Lower leg skin (tissue), 4 donors: ENCODE measurements at regions not wholly inside any gene's neighbourhood (a gene's known extent, or its start where the extent isn't known, plus 50 kb on each side); places are given as distances from the start of the nearest gene placed in this dataset.
"Not testable (repeated sequence)": the region's sequence is repeated elsewhere in the genome, so short reads cannot be mapped to it uniquely, and the experiment has no call there.

Experiments used
- DNase-seq, 2 donors: peaks; one replicate each; pipeline ENCODE4 v3.0.0-alpha.2; 2019; ENCODE audit warnings: low spot score in 2 of 2
- H3K4me3 ChIP-seq: fragments of 200-600 bp; sonication (generic); 2 replicates; pipeline ENCODE4 v1.5.1; 2017; ENCODE audit warnings: mild to moderate bottlenecking, low read depth; ENCODE audit not compliant: poor library complexity, severe bottlenecking
- POLR2A ChIP-seq, 2 donors: fragments of 450-650 bp; IDR thresholded peaks; one replicate each; pipeline ENCODE4 v1.6.1; 2016 to 2017; ENCODE audit warnings: antibody characterized with exemption in 2 of 2, mild to moderate bottlenecking in 1 of 2, moderate library complexity in 1 of 2
- WGBS, 2 donors: methylation state at CpG; one replicate each; pipeline ENCODE4 v1.1.5; 2018; 5-methylcytosine and 5-hydroxymethylcytosine counted together
- intact Hi-C: fragments of 100-400 bp; cut with DNase I; formaldehyde crosslinking; loops from one replicate; pipeline ENCODE4 v1.15.0; 2023; ENCODE audit warnings: low total_unique reads
- TF ChIP-seq, protein P1 (sequence below), 3 donors: fragments of 450-650 bp; IDR thresholded peaks; one replicate each; pipeline ENCODE4 v1.5.1; 2016; ENCODE audit warnings: antibody characterized with exemption in 3 of 3, mild to moderate bottlenecking in 3 of 3, moderate library complexity in 2 of 3

DNA sequence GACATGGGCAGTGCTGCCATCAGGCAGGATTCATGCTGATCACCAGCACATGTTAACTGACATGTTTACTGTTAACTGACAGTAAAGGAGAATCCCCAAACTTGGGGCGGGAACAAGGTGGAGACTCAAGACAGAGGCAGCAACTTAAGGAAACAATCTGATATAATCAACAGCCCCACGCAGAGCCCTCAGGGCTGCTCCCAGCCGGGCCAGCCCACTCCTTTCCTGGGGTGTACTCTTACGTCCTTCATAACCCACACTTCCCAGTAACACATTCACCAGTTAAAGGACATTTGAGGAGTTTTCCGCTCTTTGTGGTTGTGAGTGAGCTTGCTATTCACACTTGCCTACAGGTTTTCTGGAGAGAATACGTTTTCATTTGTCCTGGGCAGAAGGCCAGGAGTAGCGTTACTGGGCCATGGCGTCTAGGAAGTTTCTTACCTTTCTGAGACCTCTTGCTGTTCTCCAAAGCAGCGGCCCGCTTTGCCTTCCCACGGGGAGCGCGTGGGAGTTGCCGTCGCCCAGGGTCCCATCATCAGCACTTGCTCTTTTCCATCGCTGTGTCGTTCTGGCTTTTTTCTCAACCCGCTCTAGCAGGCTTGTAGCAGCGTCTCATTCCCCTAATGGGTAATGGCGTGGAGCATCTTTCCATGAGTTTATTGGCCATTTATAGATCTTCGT, 56.4 kb downstream of the FOXF2 start:
- no peak overlapping the region for H3K4me3 ChIP-seq
- DNase-seq = peak in 1 of 2 donors; percentile 45
- intact Hi-C loops = no loop called here
- WGBS, 2 donors = 75 to 77% methylated on average over 21 of the region's 21 CpGs
- TF ChIP-seq, protein P1, sequence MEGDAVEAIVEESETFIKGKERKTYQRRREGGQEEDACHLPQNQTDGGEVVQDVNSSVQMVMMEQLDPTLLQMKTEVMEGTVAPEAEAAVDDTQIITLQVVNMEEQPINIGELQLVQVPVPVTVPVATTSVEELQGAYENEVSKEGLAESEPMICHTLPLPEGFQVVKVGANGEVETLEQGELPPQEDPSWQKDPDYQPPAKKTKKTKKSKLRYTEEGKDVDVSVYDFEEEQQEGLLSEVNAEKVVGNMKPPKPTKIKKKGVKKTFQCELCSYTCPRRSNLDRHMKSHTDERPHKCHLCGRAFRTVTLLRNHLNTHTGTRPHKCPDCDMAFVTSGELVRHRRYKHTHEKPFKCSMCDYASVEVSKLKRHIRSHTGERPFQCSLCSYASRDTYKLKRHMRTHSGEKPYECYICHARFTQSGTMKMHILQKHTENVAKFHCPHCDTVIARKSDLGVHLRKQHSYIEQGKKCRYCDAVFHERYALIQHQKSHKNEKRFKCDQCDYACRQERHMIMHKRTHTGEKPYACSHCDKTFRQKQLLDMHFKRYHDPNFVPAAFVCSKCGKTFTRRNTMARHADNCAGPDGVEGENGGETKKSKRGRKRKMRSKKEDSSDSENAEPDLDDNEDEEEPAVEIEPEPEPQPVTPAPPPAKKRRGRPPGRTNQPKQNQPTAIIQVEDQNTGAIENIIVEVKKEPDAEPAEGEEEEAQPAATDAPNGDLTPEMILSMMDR (IDR thresholded peaks at IDR 0.05) = no peak

DNA sequence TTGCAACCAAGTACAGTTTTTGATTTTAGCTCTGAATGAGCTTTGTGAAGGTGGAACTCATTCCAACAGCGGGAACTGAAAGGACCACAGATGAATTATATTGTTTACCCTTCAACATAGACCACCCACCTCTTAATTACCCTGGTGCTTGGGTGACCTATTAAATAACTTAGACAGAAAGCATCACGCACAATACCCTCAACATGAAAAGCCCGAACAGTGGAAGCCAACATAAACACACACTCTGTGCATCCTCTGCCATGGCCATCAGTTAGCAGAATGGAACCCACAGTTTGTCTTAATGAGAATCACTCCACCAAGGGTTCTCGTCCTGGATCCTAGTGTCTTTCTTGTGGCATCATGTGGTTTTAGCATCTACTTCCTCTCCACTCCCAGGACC, 60.5 kb downstream of the FOXF2 start:
- no peak overlapping the region for H3K4me3 ChIP-seq
- 83 to 90% methylated on average over 4 of the region's 4 CpGs for WGBS, 2 donors
- DNase-seq = no peak
- TF ChIP-seq, protein P1 (IDR thresholded peaks at IDR 0.05) = no peak
- no peak for TF ChIP-seq POLR2A (IDR thresholded peaks at IDR 0.05)
- intact Hi-C loops = no loop called here

DNA sequence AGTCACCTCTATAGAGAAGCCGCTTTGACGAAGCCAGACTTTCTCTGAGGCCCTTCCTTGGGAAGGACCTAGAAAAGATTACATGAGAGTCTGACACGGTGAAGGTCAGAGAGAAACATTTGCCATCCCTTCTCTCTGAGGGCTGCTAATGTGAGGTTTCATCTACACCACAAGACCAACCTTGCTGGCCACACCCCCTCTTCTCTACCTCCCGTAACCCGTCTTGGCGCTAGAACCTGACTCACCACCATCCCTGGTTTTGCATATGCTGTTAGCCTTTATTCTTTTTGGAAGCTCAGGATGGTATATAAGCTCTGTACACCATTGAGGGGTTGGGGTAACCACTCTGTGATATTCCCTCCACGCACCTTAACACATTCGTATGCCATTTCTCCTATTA, 63.6 kb downstream of the FOXF2 start:
- 89 to 96% methylated on average over 8 of the region's 8 CpGs for WGBS, 2 donors
- no peak overlapping the region for H3K4me3 ChIP-seq
- TF ChIP-seq, protein P1 (IDR thresholded peaks at IDR 0.05) = no peak
- no peak for TF ChIP-seq POLR2A (IDR thresholded peaks at IDR 0.05)
- DNase-seq = no peak
- intact Hi-C loops = no loop called here

DNA sequence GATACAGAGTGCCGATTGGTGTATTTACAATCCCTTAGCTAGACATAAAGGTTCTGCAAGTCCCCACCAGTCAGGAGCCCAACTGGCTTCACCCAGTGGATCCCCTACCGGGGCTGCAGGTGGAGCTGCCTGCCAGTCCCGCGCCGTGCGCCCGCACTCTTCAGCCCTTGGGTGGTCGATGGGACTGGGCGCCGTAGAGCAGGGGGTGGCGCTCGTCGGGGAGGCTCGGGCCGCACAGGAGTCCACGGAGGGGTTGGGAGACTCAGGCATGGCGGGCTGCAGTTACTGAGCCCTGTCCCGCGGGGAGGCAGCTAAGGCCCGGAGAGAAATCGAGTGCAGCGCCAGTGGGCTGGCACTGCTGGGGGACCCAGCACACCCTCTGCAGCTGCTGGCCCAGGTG, 67.4 kb downstream of the FOXF2 start:
- DNase-seq, intact Hi-C loops: not testable (repeated sequence)
- 96 to 98% methylated on average over 20 to 22 of the region's 22 CpGs for WGBS, 2 donors

DNA sequence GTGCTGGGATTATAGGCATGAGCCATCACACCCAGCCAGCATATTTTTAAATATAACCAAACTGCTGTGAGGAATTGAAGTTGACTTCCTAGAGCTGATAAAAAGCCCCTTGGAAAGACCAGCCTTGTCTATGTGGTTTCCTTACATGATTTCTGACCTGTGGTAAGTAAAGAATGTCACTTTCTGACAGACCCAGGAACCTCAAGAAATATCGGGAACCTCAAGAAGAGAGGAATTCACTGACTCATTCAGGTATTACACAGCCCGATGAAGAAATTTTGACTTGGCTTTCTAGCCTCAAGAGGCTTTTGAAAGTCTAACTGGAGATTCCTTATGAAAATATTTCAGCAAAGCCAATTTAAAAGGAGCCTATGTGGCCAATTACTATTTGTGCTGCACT, 71.8 kb downstream of the FOXF2 start:
- H3K4me3 ChIP-seq = no peak overlapping the region
- intact Hi-C loops = no loop called here
- no peak for DNase-seq
- TF ChIP-seq, protein P1 (IDR thresholded peaks at IDR 0.05) = no peak
- TF ChIP-seq POLR2A (IDR thresholded peaks at IDR 0.05) = no peak
- 78 to 86% methylated on average over 2 of the region's 2 CpGs for WGBS, 2 donors

More for the DNA sequence above, 67.4 kb downstream of the FOXF2 start:
- not testable (repeated sequence) for H3K4me3 ChIP-seq

DNA sequence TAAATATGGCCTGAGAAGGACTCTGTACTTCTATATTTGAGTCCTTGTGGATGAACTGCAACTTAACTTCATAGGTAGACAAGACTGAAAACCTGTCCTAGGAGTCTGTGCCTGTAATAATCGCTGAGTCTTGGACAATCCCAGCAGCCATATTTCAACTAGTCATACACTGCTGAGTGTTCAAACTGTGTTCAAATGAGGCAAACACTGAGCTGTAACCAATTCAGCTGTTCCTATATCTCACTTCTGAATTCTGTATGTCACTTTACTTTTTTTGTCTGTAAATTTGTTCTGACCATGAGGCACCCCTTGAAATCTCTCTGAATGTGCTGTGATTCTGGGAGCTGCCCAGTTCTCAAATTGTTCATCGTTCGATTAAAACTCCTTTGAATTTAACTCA, 72.4 kb downstream of the FOXF2 start:
- no peak overlapping the region for H3K4me3 ChIP-seq
- TF ChIP-seq POLR2A (IDR thresholded peaks at IDR 0.05) = no peak
- TF ChIP-seq, protein P1 (IDR thresholded peaks at IDR 0.05) = no peak
- intact Hi-C loops = no loop called here
- WGBS, 2 donors = 64 to 95% methylated on average over 3 of the region's 3 CpGs
- no peak for DNase-seq
